ENCODE measurements at regions not wholly inside any gene's neighbourhood (a gene's known extent, or its start where the extent isn't known, plus 50 kb on each side); places are given as distances from the start of the nearest gene placed in this dataset.

DNA sequence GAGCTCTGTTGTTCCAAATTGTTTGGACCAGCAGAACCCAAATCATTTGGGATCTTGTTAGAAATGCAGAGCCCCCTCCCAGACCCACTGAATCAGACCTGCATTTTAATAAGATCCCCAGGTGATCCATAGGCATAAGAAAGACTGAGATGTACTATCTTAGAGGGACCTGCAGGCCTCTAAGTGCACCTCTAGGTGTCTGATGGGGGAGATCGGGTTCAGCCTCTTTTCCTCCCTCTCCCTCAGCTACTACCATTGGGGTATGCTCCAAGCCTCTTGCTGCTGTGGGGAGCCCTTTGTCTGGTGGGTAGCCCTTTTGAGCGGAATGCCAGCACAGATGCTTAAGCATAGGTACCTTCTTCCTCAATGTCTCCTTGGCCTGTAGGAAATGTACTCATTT, 63.8 kb upstream of the RPS6KA3 start:
- TF ChIP-seq, protein P1, sequence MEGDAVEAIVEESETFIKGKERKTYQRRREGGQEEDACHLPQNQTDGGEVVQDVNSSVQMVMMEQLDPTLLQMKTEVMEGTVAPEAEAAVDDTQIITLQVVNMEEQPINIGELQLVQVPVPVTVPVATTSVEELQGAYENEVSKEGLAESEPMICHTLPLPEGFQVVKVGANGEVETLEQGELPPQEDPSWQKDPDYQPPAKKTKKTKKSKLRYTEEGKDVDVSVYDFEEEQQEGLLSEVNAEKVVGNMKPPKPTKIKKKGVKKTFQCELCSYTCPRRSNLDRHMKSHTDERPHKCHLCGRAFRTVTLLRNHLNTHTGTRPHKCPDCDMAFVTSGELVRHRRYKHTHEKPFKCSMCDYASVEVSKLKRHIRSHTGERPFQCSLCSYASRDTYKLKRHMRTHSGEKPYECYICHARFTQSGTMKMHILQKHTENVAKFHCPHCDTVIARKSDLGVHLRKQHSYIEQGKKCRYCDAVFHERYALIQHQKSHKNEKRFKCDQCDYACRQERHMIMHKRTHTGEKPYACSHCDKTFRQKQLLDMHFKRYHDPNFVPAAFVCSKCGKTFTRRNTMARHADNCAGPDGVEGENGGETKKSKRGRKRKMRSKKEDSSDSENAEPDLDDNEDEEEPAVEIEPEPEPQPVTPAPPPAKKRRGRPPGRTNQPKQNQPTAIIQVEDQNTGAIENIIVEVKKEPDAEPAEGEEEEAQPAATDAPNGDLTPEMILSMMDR (IDR thresholded peaks at IDR 0.05): no peak
- no peak for TF ChIP-seq POLR2AphosphoS5 (IDR thresholded peaks at IDR 0.05; ENCODE audit: insufficient read depth in 1 of 2, low read depth in 1 of 2)
